Posterior cingulate gyrus (tissue), 11 donors: ENCODE measurements at regions not wholly inside any gene's neighbourhood (a gene's known extent, or its start where the extent isn't known, plus 50 kb on each side); places are given as distances from the start of the nearest gene placed in this dataset.
A peak's percentile ranks its signal among the peaks of the same experiment; 100 is the strongest.

Source experiments
- DNase-seq, 10 donors: peaks; one replicate each; pipeline versions ENCODE4 v3.0.0 to v3.0.0-alpha.2; 2020 to 2021; ENCODE audit warnings: mixed read lengths in 3 of 10
- intact Hi-C: fragments of 100-400 bp; cut with DNase I; formaldehyde crosslinking; loops from one replicate; pipeline ENCODE4 v1.15.1; 2023

DNA sequence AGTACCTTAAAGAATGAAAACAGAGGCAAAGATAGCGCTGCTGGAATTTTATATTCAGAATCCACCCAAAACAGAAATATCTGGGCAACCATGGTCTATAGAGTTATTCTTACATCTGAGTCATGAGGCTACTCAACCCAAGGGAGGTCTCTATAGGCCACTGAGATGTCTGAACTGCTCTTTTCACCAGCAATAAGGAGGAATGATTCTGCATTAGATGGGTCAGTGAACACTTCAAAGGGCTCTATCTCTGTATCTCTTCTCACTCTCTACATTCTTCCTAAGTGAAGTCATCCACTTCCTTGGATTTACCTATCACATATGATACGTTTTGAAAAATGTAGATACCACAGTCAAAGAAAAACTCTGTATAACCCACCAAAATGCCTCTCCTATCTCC, 90.2 kb upstream of the NGF start:
- intact Hi-C loops = no loop called here
- DNase-seq = no peak

- no peak for DNase-seq
- intact Hi-C loops = no loop called here
Measured at GRCh38 chr1:115426956-115427355, 88.9 kb upstream of the NGF start.

GRCh38 chr1:115426231-115426771, 88.3 kb upstream of the NGF start:
- intact Hi-C loops = no loop called here
- peak in 1 of 10 donors; percentile 70 for DNase-seq

DNA sequence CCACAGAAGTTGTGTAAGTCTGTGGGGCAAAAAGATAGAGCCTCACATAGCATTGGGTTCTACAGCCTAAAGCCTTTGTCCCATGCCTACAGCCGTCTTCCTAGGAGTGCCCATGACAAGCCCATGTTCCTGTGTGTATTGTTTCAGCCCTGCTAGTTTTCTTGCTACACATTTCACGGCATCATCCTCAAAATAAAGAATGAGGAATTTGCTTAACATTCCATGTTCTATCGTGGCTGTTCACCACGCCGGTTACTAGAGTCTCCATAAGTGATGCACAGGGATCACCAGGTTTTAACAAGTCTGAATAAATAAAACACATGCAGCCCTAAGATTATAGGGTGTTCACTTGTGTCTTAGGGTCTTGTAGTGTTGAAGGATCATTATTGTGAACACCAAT, 87.4 kb upstream of the NGF start:
- intact Hi-C loops = no loop called here
- DNase-seq = no peak

DNA sequence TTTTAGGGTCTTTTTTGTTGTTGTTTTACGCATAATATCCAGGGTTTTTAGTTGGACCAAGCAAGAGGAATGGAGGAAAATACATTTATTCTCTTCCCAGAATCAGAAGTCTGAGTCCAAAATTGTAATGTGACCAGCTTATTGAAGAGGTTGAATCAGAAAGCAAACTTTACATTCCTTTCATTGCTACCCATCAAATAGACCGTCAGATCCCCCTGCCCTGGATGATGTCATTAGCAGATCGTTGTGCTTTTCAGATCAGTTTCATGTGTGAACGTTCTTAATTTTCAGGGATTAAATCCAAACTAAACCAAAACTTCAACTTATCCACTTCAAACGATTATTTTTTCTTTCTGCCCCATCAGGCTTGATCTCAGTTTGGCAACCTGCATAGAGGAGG, 85.7 kb upstream of the NGF start:
- intact Hi-C loops = no loop called here
- no peak for DNase-seq

DNA sequence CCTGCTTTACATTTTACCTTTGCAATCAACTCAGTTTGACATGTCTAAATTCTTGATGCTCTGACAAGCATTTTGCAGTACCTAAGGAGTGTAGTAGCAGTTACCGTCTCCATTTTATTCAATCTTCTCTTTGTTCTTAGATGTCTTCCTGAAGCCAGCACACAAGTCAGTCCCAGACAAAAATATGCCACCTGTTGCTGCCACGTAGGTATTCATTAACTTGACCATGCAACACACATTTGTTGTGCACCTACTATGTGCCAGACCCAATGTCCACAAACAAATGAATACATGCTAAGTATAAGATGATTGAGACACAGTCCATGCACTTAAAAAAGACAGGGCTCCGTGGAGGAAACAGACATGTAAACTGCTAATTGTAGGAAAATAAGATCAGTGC, 81.5 kb upstream of the NGF start:
- DNase-seq = no peak
- intact Hi-C loops = no loop called here

DNA sequence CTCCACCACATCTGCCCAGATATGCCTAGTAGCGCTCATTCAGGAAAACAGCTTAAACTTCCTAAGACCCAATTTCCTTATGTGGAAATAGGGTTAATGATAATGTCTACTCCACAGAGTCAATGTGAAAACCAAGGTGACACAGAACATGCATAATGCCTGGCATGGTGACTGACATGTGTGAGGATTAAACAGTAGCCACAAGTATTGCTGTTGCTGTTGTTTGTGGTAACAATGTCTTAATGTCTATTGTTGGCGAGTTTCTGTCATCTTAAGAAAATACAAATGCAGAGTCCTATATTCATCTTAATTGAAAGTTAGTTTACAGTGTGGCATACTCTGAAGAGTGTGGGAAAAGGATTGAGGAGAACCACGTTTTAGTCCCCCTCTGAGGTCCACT, 75.6 kb upstream of the NGF start:
- no peak for DNase-seq
- intact Hi-C loops = no loop called here

DNA sequence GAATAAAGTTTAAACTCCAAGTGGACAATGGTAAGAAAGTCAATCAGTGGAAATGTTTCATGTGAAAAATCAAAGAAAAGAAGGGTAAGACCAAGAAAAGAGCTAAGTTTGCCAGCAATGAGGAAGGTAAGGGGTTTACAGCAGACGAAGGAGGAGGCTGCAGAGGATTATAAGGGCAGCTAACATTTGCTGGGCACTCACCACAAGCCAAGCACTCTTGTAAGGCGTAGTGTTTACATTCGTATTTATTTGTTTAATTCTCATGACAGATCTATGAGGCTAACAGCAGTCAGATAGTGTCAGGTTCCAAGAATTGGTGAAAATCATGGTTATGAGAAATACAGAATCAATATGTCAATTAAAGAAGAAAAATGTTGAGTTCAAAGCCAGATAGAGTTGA, 75.2 kb upstream of the NGF start:
- intact Hi-C loops = no loop called here
- DNase-seq = no peak

GRCh38 chr1:115412733-115413132, 74.7 kb upstream of the NGF start:
- DNase-seq = no peak
- intact Hi-C loops = no loop called here

- DNase-seq = no peak
- intact Hi-C loops = no loop called here
Measured at GRCh38 chr1:115412286-115412685, 74.2 kb upstream of the NGF start.

- intact Hi-C loops = no loop called here
- DNase-seq = no peak
Measured at GRCh38 chr1:115411371-115412063, 73.5 kb upstream of the NGF start.

- intact Hi-C loops = no loop called here
Measured at GRCh38 chr1:115409094-115410015, 71.3 kb upstream of the NGF start.

GRCh38 chr1:115408533-115408932, 70.5 kb upstream of the NGF start:
- intact Hi-C loops = no loop called here
- no peak for DNase-seq

More at GRCh38 chr1:115409094-115410015, 71.3 kb upstream of the NGF start:
- no peak for DNase-seq

DNA sequence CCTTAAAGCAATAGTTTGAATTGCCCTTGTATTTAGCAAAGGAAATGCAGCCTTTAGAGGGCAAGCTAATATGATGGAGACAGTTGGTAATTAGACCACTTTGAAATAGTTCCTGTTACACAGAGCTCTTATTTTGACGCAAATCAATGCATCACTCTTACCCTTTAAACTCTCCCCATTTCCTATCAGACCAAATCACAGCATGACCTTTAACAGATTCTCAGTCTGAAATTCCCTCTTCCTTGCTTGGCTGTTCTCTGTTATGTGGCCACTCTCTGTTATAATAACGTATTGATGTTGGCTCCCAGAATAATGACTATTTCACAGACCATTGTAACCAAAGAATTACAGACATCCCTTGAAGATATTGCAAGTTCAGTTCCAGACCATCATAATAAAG, 66.9 kb upstream of the NGF start:
- intact Hi-C loops = no loop called here
- DNase-seq = no peak

GRCh38 chr1:115402753-115403184, 64.7 kb upstream of the NGF start:
- DNase-seq = no peak
- intact Hi-C loops = no loop called here

DNA sequence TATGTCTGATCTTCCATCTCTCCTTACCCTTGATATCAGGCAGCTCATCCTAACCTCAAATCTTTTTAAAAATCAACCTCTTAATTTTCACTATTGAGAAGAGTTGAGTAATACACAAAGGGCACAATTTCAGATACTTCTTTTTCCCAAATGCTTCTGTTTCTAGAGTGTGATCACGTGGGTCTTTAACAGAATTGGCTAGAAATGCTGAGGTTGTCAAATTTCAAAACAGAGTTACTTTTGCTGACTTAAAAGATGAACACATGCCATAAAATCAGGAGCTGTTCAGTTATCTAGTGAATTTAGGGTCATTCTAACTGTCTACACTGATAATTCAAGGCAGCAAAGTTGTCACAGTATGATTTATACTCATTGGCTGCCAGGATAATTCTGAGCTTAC, 63.6 kb upstream of the NGF start:
- DNase-seq = no peak
- intact Hi-C loops = no loop called here

- intact Hi-C loops = no loop called here
- DNase-seq = no peak
Measured at GRCh38 chr1:115400891-115401290, 62.8 kb upstream of the NGF start.

DNA sequence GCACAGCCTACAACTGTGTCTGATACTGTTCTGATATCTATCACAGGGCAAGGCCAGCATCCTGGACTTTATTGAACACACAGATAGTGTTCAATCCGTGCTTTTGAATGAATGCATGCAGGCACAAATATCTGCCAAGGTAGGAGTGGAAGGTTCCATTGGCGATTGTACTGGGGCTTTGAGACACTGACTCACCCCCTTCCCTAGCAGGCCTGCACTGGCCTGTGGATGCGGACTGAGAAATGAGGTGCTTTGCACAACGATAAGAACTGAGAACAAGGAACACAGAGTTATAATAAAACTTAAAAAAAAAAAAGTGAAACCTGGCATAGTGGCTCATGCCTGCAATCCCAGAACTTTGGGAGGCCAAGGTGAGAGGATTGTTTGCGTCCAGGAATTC, 62.4 kb upstream of the NGF start:
- no peak for DNase-seq
- intact Hi-C loops = no loop called here

DNA sequence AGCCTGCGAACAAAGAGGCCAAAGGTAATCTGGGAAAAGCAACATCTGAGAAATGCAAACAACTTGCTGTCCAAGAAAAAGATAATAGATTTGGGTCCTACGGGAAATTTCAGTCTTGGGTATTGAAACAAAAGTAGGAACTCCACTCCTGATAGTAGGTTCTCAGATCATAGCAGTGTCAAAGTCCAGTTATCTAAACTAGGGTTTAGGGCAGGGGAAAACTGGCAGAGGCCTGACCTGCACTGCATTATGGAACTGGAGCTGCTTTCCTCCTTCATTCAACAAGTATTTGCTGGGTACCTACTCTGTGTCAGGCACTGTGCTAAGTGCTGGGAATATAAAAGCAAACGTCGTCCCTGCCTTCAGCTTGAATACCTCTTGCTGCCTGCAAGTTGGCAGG, 60.7 kb upstream of the NGF start:
- intact Hi-C loops = no loop called here
- no peak for DNase-seq
